ENCODE measurements at regions not wholly inside any gene's neighbourhood (a gene's known extent, or its start where the extent isn't known, plus 50 kb on each side); places are given as distances from the start of the nearest gene placed in this dataset.

DNA sequence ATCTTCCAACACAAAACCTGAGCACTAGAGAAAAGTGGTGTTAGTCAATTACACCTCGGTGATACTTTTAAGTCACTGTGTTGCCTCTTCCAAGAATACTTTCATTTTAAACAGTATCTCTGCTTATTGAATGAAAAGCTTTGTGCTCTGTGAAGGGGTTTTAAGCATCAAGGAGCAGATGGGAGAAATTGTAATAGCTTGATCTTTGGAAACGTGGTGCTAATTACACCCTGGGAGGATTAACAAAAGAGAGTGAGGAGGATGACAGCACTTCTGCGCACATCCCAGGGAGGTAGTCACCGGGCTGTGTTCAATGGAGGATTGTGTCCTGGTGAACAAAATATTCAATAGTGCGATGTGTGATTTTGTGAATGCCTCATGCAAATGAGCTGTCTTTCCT, 477.4 kb upstream of the ADAMTS16 start:
- no peak for DNase-seq
- Histone ChIP-seq H3K14ac (ENCODE audit: insufficient read depth, low read length) (no peak overlapping the region), H2AK5ac (ENCODE audit: insufficient read length, low read length) (no peak overlapping the region), H2BK5ac (ENCODE audit: insufficient read length, low read length) (no peak overlapping the region), H2BK120ac (ENCODE audit: low read depth, low read length, poor library complexity, severe bottlenecking) (no peak overlapping the region), H3K79me1 (ENCODE audit: insufficient read depth, low read depth, low read length, poor library complexity, severe bottlenecking) (no peaks in the 10 kb centered on the region), H3K27ac (ENCODE audit: insufficient read length, low read depth, low read length) (no peak overlapping the region), H4K20me1 (ENCODE audit: control insufficient read depth, insufficient read depth, insufficient read length) (no peaks in the 10 kb centered on the region), H3K56ac (ENCODE audit: insufficient read length, low read depth, low read length) (no peak overlapping the region), H3K18ac (ENCODE audit: insufficient read length, low read depth, low read length) (no peak overlapping the region), H3K23ac (ENCODE audit: insufficient read length, low read depth, low read length) (no peak overlapping the region), H3K23me2 (ENCODE audit: insufficient read length, low read depth, low read length, poor library complexity, severe bottlenecking) (no peaks in the 10 kb centered on the region), H3K4me2 (ENCODE audit: insufficient read depth, insufficient read length, low read length) (no peak overlapping the region), H3K79me2 (ENCODE audit: insufficient read depth, low read length) (no peaks in the 10 kb centered on the region), H2AFZ (ENCODE audit: low read length) (no peak overlapping the region), H3K9me3 (ENCODE audit: control insufficient read depth, low read depth, low read length) (no peaks in the 10 kb centered on the region), H3K4ac (ENCODE audit: low read depth, low read length) (no peak overlapping the region), H3K4me1 (ENCODE audit: insufficient read depth, low read length) (no peaks in the 10 kb centered on the region), H3K9ac (ENCODE audit: extremely low read depth, insufficient read length, low read length) (no peak overlapping the region), H4K8ac (replicated peaks; ENCODE audit: insufficient read length, low read depth, low read length) (no peak overlapping the region), H2BK12ac (ENCODE audit: insufficient read length, low read depth, low read length) (no peak overlapping the region), H4K91ac (ENCODE audit: insufficient read length, low read depth, low read length) (no peak overlapping the region), H4K5ac (ENCODE audit: insufficient read length, low read depth, low read length) (no peak overlapping the region), H3T11ph (ENCODE audit: low read length) (no peak overlapping the region), H3K27me3 (ENCODE audit: insufficient read depth, low read length) (no peaks in the 10 kb centered on the region), H2BK15ac (ENCODE audit: low read depth, low read length) (no peak overlapping the region), H2BK20ac (ENCODE audit: low read depth, low read length, poor library complexity, severe bottlenecking) (no peak overlapping the region)
- H3K36me3 Mint-ChIP-seq (ENCODE audit: insufficient read depth in 1 of 3, low read depth in 3 of 3): no peaks in the 10 kb centered on the region
- no peak overlapping the region for H3K27ac Mint-ChIP-seq
- no peaks in the 10 kb centered on the region for H3K27me3 Mint-ChIP-seq (ENCODE audit: low read depth)
- H3K4me1 Mint-ChIP-seq: peaks cover 0 to 2% of the 10 kb centered on the region in 2 experiments; a peak in 1 of 4 replicates
- TF ChIP-seq, protein P1, sequence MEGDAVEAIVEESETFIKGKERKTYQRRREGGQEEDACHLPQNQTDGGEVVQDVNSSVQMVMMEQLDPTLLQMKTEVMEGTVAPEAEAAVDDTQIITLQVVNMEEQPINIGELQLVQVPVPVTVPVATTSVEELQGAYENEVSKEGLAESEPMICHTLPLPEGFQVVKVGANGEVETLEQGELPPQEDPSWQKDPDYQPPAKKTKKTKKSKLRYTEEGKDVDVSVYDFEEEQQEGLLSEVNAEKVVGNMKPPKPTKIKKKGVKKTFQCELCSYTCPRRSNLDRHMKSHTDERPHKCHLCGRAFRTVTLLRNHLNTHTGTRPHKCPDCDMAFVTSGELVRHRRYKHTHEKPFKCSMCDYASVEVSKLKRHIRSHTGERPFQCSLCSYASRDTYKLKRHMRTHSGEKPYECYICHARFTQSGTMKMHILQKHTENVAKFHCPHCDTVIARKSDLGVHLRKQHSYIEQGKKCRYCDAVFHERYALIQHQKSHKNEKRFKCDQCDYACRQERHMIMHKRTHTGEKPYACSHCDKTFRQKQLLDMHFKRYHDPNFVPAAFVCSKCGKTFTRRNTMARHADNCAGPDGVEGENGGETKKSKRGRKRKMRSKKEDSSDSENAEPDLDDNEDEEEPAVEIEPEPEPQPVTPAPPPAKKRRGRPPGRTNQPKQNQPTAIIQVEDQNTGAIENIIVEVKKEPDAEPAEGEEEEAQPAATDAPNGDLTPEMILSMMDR (conservative IDR thresholded peaks at IDR 0.05): no peak
- no peak overlapping the region for H3K4me3 Mint-ChIP-seq
- WGBS (ENCODE audit: extremely low coverage, insufficient read length, low lambda C conversion rate): no CpG with 5 or more reads among the region's 5 CpGs
- peaks cover 0 to 4% of the 10 kb centered on the region in 2 experiments; a peak in 3 of 5 replicates for H3K9me3 Mint-ChIP-seq

Data from H9 (cell line).